GM23248 (cell line): ENCODE measurements at regions not wholly inside any gene's neighbourhood (a gene's known extent, or its start where the extent isn't known, plus 50 kb on each side); places are given as distances from the start of the nearest gene placed in this dataset.

Source experiments
- EZH2 ChIP-seq: fragments of 200-600 bp; sonication (generic); IDR thresholded peaks from 2 replicates; pipeline ENCODE4 v1.6.1; 2018; ENCODE audit warnings: antibody characterized with exemption, mild to moderate bottlenecking; ENCODE audit not compliant: insufficient read depth, poor library complexity, severe bottlenecking
- EZH2phosphoT487 ChIP-seq: fragments of 200-600 bp; sonication (generic); IDR thresholded peaks from 2 replicates; pipeline ENCODE4 v1.6.1; 2018; ENCODE audit warnings: antibody characterized with exemption, moderate library complexity, mild to moderate bottlenecking, low read depth; ENCODE audit not compliant: insufficient read depth

DNA sequence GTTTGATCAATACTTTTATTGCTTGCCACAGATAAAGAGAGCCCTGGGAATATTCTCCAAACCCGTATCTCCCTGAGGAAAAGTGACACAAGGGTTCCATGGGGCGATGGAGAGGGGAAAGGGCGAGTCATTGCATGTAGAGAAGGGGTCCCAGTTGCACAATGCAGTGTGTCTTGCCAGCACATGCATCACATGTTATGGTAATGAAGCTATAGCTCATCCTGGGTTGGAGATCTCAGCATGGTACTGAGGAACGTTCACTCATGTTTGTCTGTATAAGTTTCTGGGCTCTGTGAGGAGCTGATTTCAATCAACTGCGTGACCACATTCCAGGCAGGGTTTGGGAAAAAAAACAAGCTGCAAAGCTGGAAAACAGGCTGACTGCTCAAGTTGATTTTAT, 220.7 kb upstream of the MC4R start:
- TF ChIP-seq EZH2 (no peak), EZH2phosphoT487 (no peak)
